ENCODE measurements at regions not wholly inside any gene's neighbourhood (a gene's known extent, or its start where the extent isn't known, plus 50 kb on each side); places are given as distances from the start of the nearest gene placed in this dataset.
"Not testable (repeated sequence)": the region's sequence is repeated elsewhere in the genome, so short reads cannot be mapped to it uniquely, and the experiment has no call there.

DNA sequence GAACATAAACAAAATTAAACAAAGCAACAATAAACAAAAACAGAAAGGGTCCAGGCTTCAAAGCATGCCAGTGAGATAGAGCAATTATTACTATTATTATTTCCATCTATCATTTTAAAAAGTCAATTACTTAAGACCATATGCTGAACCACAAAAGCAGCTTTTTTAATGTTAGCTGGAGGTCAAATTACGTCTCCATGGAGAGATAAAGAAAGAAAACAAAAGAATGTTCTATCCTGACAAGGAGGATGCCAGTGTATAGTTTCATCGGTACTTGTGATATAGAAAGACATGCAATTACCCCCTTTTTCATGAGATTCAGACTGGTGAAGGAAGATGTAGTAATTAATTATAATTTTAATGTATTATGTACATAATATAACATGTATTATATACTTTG lies 81.6 kb upstream of the DCN start:
- H3K4me1 Mint-ChIP-seq (ENCODE audit: low read depth in 2 of 2), result no peaks in the 10 kb centered on the region
- H3K9me3 Mint-ChIP-seq, result no peaks in the 10 kb centered on the region
- ATAC-seq (replicated peaks), result no peak
- DNase-seq, result no peak
- H3K27ac Mint-ChIP-seq, result no peak overlapping the region
- H3K36me3 Mint-ChIP-seq (ENCODE audit: insufficient read depth), result no peaks in the 10 kb centered on the region
- no peaks in the 10 kb centered on the region for H3K27me3 Mint-ChIP-seq
- no peak overlapping the region for H3K4me3 Mint-ChIP-seq

DNA sequence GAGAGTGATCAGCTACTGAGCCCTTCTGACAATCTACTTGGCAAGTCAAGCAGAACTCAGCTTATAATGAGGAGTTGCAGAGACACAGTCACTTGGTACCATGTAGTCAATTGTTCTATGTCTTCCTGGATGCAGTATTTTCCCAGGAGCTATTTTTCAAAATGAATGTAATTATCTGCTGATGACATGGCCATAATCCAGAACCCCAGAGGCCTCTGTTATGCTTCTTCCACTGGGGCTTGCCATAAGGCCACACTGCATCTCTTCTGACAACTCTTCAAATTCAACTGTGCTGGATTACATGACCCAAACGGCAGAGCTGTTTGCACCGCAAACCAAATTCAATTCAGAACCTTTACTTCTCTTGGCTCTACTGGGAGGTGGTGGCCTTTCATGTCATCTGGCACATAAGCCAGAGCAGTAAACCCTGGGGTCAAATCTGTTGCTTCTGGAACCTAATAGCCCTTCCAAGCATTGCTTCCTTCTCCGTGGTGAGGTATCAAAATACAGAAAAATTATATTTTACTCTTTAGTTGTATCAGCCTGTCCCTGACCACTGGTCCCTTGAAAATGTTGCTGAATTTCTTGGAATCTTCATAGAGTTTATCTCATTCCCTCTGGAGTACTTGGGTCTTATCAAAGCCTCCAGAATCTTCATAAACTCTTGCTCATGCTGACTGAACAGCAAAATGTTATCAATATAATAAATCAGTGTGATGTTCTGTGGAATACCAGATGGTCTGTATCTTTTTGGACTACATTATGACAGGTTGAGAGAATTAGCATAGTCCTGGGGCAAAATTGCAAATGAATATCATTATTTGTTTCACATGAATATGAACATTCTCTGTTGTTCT lies 79.4 kb upstream of the DCN start:
- Mint-ChIP-seq H3K4me3 (no peak overlapping the region), H3K4me1 (ENCODE audit: low read depth in 2 of 2) (no peaks in the 10 kb centered on the region), H3K36me3 (ENCODE audit: insufficient read depth) (no peaks in the 10 kb centered on the region), H3K27ac (no peak overlapping the region), H3K9me3 (no peaks in the 10 kb centered on the region), H3K27me3 (no peaks in the 10 kb centered on the region)
- DNase-seq, result no peak
- ATAC-seq (replicated peaks), result no peak

DNA sequence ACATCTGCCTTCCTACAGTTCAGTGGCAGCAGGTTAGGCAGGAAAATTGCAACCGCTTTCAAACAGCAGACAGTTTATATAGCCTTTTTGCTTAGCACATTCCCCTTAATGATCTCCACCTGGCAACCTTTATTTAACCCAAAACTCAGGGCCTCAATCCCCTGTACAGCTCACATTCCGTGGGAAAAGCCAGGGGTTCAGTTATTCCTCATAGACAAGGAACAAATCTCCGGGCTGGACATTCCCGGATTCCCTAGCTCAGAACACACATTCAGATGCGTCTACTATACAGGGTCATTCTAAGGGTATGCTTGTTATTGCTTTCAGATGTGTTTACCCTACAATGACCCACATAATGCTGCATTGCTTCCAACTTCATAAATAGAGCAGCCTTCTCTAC lies 73.8 kb upstream of the DCN start:
- no peak overlapping the region for H3K4me3 Mint-ChIP-seq

DNA sequence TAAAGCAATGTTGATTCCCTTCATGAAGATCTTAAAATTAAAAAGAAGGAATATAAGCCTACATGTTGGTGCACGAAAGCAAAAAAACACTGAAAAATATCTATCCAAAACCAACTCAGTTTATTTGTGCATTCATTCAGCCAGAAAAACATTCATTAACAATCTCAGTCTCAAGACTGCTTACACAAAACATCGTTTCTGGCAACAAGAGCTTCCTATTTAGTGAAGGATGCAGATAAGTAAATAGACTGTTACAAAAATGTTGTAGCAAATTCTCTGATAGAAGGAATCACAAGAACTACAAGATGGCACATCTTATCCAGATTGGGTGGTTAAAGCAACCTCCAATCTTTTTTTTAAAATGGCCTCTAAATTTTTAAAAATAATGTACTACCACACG lies 69.7 kb upstream of the DCN start:
- DNase-seq, result no peak
- H3K4me3 Mint-ChIP-seq, result no peak overlapping the region
- H3K27ac Mint-ChIP-seq, result no peak overlapping the region
- H3K36me3 Mint-ChIP-seq (ENCODE audit: insufficient read depth), result no peaks in the 10 kb centered on the region
- no peaks in the 10 kb centered on the region for H3K4me1 Mint-ChIP-seq (ENCODE audit: low read depth in 2 of 2)
- H3K9me3 Mint-ChIP-seq, result no peaks in the 10 kb centered on the region
- no peaks in the 10 kb centered on the region for H3K27me3 Mint-ChIP-seq
- no peak for ATAC-seq (replicated peaks)

More for the DNA sequence above, 73.8 kb upstream of the DCN start:
- ATAC-seq (replicated peaks) (no peak), DNase-seq (no peak)
- no peaks in the 10 kb centered on the region for H3K36me3 Mint-ChIP-seq (ENCODE audit: insufficient read depth)
- no peaks in the 10 kb centered on the region for H3K4me1 Mint-ChIP-seq (ENCODE audit: low read depth in 2 of 2)
- H3K9me3 Mint-ChIP-seq, result no peaks in the 10 kb centered on the region
- no peak overlapping the region for H3K27ac Mint-ChIP-seq
- H3K27me3 Mint-ChIP-seq, result no peaks in the 10 kb centered on the region

DNA sequence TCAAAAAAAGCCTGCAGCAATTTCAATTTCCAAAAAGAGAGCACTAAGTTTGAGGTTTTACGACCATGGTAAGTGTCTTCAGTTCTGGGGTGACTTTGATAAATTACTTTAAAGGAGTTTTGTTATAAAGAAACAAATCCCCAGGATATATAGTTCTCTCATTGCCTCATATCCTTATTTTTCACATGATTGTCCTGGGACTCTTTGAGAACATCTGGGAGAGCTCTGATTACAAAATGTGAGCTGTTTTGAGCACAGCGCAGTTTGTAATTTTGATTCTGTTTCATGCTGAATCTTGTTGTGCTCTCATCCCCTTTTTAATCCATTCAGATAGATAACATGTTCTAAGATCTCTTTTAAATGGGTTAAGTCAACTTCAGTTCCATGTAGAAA lies 67.7 kb upstream of the DCN start:
- no peaks in the 10 kb centered on the region for H3K27me3 Mint-ChIP-seq
- no peak overlapping the region for H3K27ac Mint-ChIP-seq
- no peaks in the 10 kb centered on the region for H3K9me3 Mint-ChIP-seq
- DNase-seq, result no peak
- H3K36me3 Mint-ChIP-seq (ENCODE audit: insufficient read depth), result no peaks in the 10 kb centered on the region
- no peaks in the 10 kb centered on the region for H3K4me1 Mint-ChIP-seq (ENCODE audit: low read depth in 2 of 2)
- no peak for ATAC-seq (replicated peaks)
- H3K4me3 Mint-ChIP-seq, result no peak overlapping the region

DNA sequence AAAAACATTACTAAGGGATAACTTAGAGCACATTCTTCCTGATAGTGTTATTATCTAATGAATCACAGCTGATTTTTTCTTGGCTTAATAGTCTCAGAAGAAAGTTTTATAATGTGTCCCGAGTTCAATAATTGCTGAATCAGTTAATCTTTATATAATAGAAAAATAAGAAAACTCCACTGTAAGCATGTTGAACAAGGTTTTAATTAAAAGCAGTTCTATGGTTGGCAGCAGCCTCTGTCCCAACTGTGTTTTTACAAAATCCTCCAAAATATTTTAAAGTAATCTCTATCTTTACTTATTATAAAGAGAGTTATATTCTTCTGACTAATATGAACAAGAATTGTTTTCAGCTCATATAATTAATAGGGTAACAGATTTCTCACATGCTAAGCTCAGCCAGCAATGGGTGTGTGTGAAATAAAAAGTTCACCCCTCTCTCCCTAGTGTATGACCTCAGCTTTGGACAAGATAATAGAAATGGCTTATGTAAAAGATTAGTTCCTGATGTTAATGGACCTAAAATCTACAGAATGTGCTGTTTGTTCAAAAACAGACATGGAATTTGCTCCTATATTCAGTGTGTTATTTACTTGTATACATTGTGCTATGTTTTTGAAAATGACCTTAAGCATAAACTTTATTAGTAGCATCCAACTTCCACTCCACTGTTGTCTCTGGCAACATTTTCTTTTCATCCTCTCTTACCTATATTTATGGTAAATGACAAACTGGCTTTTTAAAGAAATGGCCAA lies 67.1 kb upstream of the DCN start:
- no peaks in the 10 kb centered on the region for H3K9me3 Mint-ChIP-seq
- no peak for DNase-seq
- H3K4me3 Mint-ChIP-seq, result no peak overlapping the region
- no peak overlapping the region for H3K27ac Mint-ChIP-seq
- H3K36me3 Mint-ChIP-seq (ENCODE audit: insufficient read depth), result no peaks in the 10 kb centered on the region
- H3K4me1 Mint-ChIP-seq (ENCODE audit: low read depth in 2 of 2), result no peaks in the 10 kb centered on the region
- ATAC-seq (replicated peaks), result no peak
- H3K27me3 Mint-ChIP-seq, result no peaks in the 10 kb centered on the region

DNA sequence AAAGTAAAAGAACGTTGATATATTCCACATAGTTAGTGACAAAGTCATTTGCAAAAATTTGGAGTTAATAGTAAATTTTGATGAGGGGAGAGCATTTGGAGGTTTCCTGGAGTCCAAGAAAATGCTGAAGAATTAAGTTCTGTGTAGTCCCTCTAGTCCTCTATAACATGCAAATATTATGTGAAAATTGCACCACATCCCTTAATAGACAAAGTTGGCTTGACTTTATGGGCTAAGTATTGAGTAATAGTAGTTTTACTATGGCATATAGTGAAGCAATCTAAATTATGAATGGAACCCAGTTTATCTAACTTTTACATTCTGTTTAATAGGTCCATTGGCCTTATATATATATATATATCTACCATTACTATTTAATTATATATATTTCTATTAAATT lies 66.4 kb upstream of the DCN start:
- H3K36me3 Mint-ChIP-seq (ENCODE audit: insufficient read depth), result no peaks in the 10 kb centered on the region
- peaks cover 0 to under 1% of the 10 kb centered on the region in 2 donors for H3K9me3 Mint-ChIP-seq
- no peak overlapping the region for H3K27ac Mint-ChIP-seq
- H3K27me3 Mint-ChIP-seq, result no peaks in the 10 kb centered on the region
- H3K4me1 Mint-ChIP-seq (ENCODE audit: low read depth in 2 of 2), result no peaks in the 10 kb centered on the region
- DNase-seq (no peak), ATAC-seq (replicated peaks) (no peak)
- H3K4me3 Mint-ChIP-seq, result no peak overlapping the region

DNA sequence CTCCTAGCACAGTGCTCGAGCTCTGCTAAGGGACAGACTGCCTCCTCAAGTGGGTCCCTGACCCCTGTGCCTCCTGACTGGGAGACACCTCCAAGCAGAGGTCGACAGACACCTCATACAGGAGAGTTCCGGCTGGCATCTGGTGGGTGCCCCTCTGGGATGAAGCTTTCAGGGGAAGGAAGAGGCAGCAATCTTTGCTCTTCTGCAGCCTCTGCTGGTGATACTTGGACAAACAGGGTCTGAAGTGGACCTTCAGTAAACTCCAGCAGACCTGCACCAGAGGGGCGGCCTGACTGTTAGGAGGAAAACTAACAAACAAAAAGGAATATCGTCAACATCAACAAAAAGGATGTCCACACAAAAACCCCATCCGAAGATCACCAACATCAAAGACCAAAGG lies 60.6 kb upstream of the DCN start:
- DNase-seq; ATAC-seq (replicated peaks); H3K36me3 Mint-ChIP-seq (ENCODE audit: insufficient read depth); H3K9me3 Mint-ChIP-seq; H3K27ac Mint-ChIP-seq; H3K4me1 Mint-ChIP-seq (ENCODE audit: low read depth in 2 of 2); H3K4me3 Mint-ChIP-seq; H3K27me3 Mint-ChIP-seq: not testable (repeated sequence)

DNA sequence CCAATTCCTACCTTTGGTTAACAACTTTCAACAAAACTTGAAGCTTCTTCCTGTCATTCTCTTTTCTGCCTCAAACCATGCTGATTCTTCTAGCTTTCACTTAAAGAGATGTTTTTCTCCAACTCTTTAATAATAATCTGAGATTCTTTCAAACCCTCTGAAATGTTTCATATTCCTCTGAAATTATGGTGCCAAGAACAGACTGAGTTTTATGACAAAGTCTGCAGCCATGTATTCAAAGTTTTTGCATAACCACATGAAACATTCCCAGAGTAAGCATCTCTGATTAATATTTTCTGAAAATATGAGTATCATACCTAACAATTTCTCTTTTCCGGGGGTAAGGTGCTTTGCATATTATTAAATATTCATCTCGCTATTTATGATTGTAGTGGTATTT lies 59.1 kb upstream of the DCN start:
- ATAC-seq (replicated peaks), result no peak
- DNase-seq, result no peak
- no peaks in the 10 kb centered on the region for H3K36me3 Mint-ChIP-seq (ENCODE audit: insufficient read depth)
- H3K27me3 Mint-ChIP-seq, result no peaks in the 10 kb centered on the region
- H3K4me3 Mint-ChIP-seq, result no peak overlapping the region
- no peaks in the 10 kb centered on the region for H3K4me1 Mint-ChIP-seq (ENCODE audit: low read depth in 2 of 2)
- no peak overlapping the region for H3K27ac Mint-ChIP-seq
- peaks cover 0 to 5% of the 10 kb centered on the region in 2 donors for H3K9me3 Mint-ChIP-seq

DNA sequence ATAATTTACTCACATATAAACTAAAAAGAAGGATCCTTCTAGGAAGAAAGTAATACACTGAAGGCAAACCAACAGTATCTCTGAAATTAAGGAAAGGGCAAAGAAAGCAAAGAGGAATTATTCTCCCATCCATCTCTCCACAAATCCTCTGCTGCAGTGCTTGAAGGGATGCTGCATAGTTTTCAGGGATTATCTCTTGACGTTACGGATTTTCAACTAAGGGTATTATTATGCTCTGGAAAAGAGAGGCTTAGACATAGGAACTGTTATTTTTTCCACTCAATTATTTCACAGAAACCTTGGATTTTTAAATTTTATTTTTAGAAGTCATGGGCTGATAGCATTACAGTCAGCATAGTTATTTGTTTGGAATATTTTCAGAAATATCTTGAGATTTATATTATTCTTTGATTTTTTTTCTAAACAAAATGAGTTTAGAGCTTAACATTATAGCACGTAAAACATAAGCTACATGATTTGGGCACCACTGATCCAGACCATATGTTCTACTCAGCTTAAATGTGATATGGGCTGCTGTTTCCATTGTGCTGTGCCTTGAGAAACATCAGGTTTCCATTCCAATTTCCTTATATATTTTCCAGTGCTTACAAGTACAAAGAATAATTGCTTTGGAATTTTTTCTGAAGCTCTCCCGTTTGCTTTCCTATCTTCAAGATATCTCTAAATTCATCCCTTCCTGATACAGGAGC lies 57.9 kb upstream of the DCN start:
- no peak overlapping the region for H3K27ac Mint-ChIP-seq
- no peak overlapping the region for H3K4me3 Mint-ChIP-seq
- no peak for DNase-seq
- no peak for ATAC-seq (replicated peaks)
- H3K27me3 Mint-ChIP-seq, result no peaks in the 10 kb centered on the region
- H3K36me3 Mint-ChIP-seq (ENCODE audit: insufficient read depth), result no peaks in the 10 kb centered on the region
- peaks cover 0 to 5% of the 10 kb centered on the region in 2 donors for H3K9me3 Mint-ChIP-seq
- H3K4me1 Mint-ChIP-seq (ENCODE audit: low read depth in 2 of 2), result no peaks in the 10 kb centered on the region

DNA sequence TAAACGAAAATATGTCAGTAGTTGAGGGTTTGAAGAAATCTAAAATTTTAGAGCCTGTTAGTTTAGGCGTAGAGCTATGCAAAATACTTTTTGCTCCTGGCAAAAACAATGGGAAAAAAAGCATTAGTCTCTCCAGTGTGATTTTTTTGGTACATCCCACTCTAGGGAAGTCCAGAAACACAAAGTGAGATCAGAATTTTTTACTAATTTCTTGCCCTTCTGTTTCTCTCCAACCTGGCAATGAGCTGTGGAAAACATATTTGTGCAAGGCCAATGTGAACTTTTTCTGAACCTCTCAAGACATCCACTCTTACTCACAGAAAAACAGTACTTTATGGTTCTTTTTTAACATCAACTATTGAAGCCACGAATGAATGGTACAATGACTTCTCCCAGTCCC lies 56.9 kb upstream of the DCN start:
- no peak for DNase-seq
- Mint-ChIP-seq H3K4me1 (ENCODE audit: low read depth in 2 of 2) (no peaks in the 10 kb centered on the region), H3K36me3 (ENCODE audit: insufficient read depth) (peaks cover 2% of the 10 kb centered on the region), H3K27ac (no peak overlapping the region), H3K9me3 (peaks cover 0 to 5% of the 10 kb centered on the region in 2 donors), H3K4me3 (no peak overlapping the region), H3K27me3 (no peaks in the 10 kb centered on the region)
- no peak for ATAC-seq (replicated peaks)
